Activated CD4-positive, alpha-beta memory T cell treated with anti-CD3 and anti-CD28 coated beads, Interleukin-2, amount 10 ng/mL, durations not matched to agents 7 days and 5 days (primary cell): ENCODE measurements at regions not wholly inside any gene's neighbourhood (a gene's known extent, or its start where the extent isn't known, plus 50 kb on each side); places are given as distances from the start of the nearest gene placed in this dataset.
"Not testable (repeated sequence)": the region's sequence is repeated elsewhere in the genome, so short reads cannot be mapped to it uniquely, and the experiment has no call there.

Source experiments
- CTCF ChIA-PET: fragments of 350-600 bp; sonication (Branson Sonifier 250); formaldehyde crosslinking; loops from one replicate; lab custom pipeline; 2021; ENCODE audit warnings: antibody characterized with exemption, inconsistent platforms; lab: Charles Lee
- POLR2A ChIA-PET: fragments of 350-600 bp; sonication (Branson Sonifier 250); formaldehyde crosslinking; loops from one replicate; lab custom pipeline; 2021; ENCODE audit warnings: antibody characterized with exemption; lab: Charles Lee
- DNase-seq: peaks from one replicate; pipeline ENCODE4 v3.0.0-alpha.2; 2020
- H3K27ac Mint-ChIP-seq: one replicate; pipeline ENCODE4 v1.8.0; 2021; ENCODE audit warnings: mild to moderate bottlenecking, mixed read lengths
- H3K27me3 Mint-ChIP-seq: one replicate; pipeline ENCODE4 v1.8.0; 2021; ENCODE audit warnings: mixed read lengths
- H3K36me3 Mint-ChIP-seq: one replicate; pipeline ENCODE4 v1.8.0; 2021; ENCODE audit warnings: low read depth, mixed read lengths
- H3K4me1 Mint-ChIP-seq: one replicate; pipeline ENCODE4 v1.8.0; 2021; ENCODE audit warnings: mixed read lengths
- H3K4me3 Mint-ChIP-seq: one replicate; pipeline ENCODE4 v1.8.0; 2021; ENCODE audit warnings: mild to moderate bottlenecking, mixed read lengths
- H3K9me3 Mint-ChIP-seq: one replicate; pipeline ENCODE4 v1.8.0; 2021; ENCODE audit warnings: mixed read lengths

- H3K4me3 Mint-ChIP-seq: no peak overlapping the region
- no peaks in the 10 kb centered on the region for H3K9me3 Mint-ChIP-seq
- no peak overlapping the region for H3K27ac Mint-ChIP-seq
- no peaks in the 10 kb centered on the region for H3K27me3 Mint-ChIP-seq
- ChIA-PET POLR2A (no interaction called here), CTCF (no interaction called here)
- DNase-seq: no peak
- H3K4me1 Mint-ChIP-seq: no peaks in the 10 kb centered on the region
- no peaks in the 10 kb centered on the region for H3K36me3 Mint-ChIP-seq
Observed at GRCh38 chr3:146382386-146382785, 87.0 kb downstream of the PLSCR2 start.

- DNase-seq: no peak
- Mint-ChIP-seq H3K27ac (no peak overlapping the region), H3K36me3 (no peaks in the 10 kb centered on the region), H3K27me3 (no peaks in the 10 kb centered on the region), H3K4me3 (no peak overlapping the region), H3K9me3 (no peaks in the 10 kb centered on the region), H3K4me1 (no peaks in the 10 kb centered on the region)
- ChIA-PET CTCF (no interaction called here), POLR2A (no interaction called here)
Observed at GRCh38 chr3:146380046-146380445, 89.3 kb downstream of the PLSCR2 start.

DNA sequence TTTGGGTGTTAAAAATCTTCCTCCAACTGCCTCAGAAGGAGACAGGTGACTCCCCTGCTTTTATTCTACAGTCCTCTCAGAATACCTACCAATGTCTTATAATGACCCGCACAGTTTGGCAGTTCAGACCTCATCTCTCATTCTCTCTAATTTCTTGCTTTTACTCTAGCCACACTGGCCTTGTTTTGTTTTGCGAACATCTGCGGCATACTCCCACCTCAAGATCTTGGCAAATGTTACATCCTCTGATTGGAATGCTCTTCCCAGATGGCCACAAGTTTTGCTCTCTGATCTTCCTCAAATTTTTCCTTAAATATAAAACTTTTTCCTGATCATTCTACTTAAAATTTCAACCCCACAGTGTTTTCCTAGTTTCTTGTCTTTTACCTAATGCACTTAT lies 94.1 kb downstream of the PLSCR2 start:
- no peaks in the 10 kb centered on the region for H3K27me3 Mint-ChIP-seq
- POLR2A ChIA-PET: no interaction called here
- H3K4me1 Mint-ChIP-seq: no peaks in the 10 kb centered on the region
- no peak for DNase-seq
- no peaks in the 10 kb centered on the region for H3K36me3 Mint-ChIP-seq
- H3K27ac Mint-ChIP-seq: no peak overlapping the region
- no peaks in the 10 kb centered on the region for H3K9me3 Mint-ChIP-seq
- no peak overlapping the region for H3K4me3 Mint-ChIP-seq
- CTCF ChIA-PET: no interaction called here

- no peaks in the 10 kb centered on the region for H3K36me3 Mint-ChIP-seq
- no peak for DNase-seq
- POLR2A ChIA-PET: no interaction called here
- H3K27me3 Mint-ChIP-seq: no peaks in the 10 kb centered on the region
- CTCF ChIA-PET: no interaction called here
- H3K4me1 Mint-ChIP-seq: no peaks in the 10 kb centered on the region
- no peak overlapping the region for H3K27ac Mint-ChIP-seq
- H3K4me3 Mint-ChIP-seq: no peak overlapping the region
- H3K9me3 Mint-ChIP-seq: no peaks in the 10 kb centered on the region
Observed at GRCh38 chr3:146374146-146374545, 95.2 kb downstream of the PLSCR2 start.

GRCh38 chr3:146371902-146372301 lies 97.5 kb downstream of the PLSCR2 start:
- POLR2A ChIA-PET: no interaction called here
- H3K4me1 Mint-ChIP-seq: no peaks in the 10 kb centered on the region
- no peak overlapping the region for H3K27ac Mint-ChIP-seq
- H3K4me3 Mint-ChIP-seq: no peak overlapping the region
- CTCF ChIA-PET: no interaction called here
- H3K27me3 Mint-ChIP-seq: no peaks in the 10 kb centered on the region
- DNase-seq: no peak
- no peaks in the 10 kb centered on the region for H3K9me3 Mint-ChIP-seq
- no peaks in the 10 kb centered on the region for H3K36me3 Mint-ChIP-seq

- POLR2A ChIA-PET: no interaction called here
- H3K27ac Mint-ChIP-seq: no peak overlapping the region
- no peak for DNase-seq
- no peaks in the 10 kb centered on the region for H3K4me1 Mint-ChIP-seq
- CTCF ChIA-PET: no interaction called here
- H3K27me3 Mint-ChIP-seq: no peaks in the 10 kb centered on the region
- no peaks in the 10 kb centered on the region for H3K9me3 Mint-ChIP-seq
- H3K36me3 Mint-ChIP-seq: no peaks in the 10 kb centered on the region
- H3K4me3 Mint-ChIP-seq: no peak overlapping the region
Observed at GRCh38 chr3:146368882-146369523, 100.4 kb downstream of the PLSCR2 start.

- H3K4me1 Mint-ChIP-seq: no peaks in the 10 kb centered on the region
- DNase-seq: no peak
- H3K4me3 Mint-ChIP-seq: no peak overlapping the region
- POLR2A ChIA-PET: no interaction called here
- H3K27ac Mint-ChIP-seq: no peak overlapping the region
- H3K36me3 Mint-ChIP-seq: no peaks in the 10 kb centered on the region
- H3K27me3 Mint-ChIP-seq: no peaks in the 10 kb centered on the region
- CTCF ChIA-PET: no interaction called here
- peaks cover 4% of the 10 kb centered on the region for H3K9me3 Mint-ChIP-seq
Observed at GRCh38 chr3:146359841-146360240, 108.9 kb upstream of the PLSCR4 start.

DNA sequence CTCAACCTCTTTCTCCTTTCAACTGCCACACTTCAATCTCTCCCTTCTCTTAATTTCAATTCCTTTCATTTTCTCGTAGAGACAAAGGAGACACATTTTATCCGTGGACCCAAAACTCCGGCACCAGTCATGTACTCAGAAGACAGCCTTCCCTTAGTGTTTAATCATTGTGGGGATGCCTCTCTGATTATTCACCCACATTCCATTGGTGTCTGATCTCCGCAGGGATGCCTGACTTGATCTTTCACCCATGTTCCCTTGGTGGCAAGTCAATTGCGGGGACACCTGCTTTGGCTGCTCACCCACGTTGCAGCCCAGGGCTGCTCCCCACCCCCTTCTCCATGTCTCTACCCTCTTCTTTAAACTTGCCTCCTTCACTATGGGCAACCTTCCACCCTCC lies 103.5 kb upstream of the PLSCR4 start:
- POLR2A ChIA-PET, CTCF ChIA-PET, H3K4me1 Mint-ChIP-seq, H3K27ac Mint-ChIP-seq, H3K9me3 Mint-ChIP-seq, H3K27me3 Mint-ChIP-seq, H3K36me3 Mint-ChIP-seq, H3K4me3 Mint-ChIP-seq, DNase-seq: not testable (repeated sequence)

- Mint-ChIP-seq H3K9me3 (no peaks in the 10 kb centered on the region), H3K27ac (no peak overlapping the region), H3K36me3 (no peaks in the 10 kb centered on the region), H3K4me3 (no peak overlapping the region), H3K4me1 (no peaks in the 10 kb centered on the region), H3K27me3 (no peaks in the 10 kb centered on the region)
- ChIA-PET CTCF (no interaction called here), POLR2A (no interaction called here)
- no peak for DNase-seq
Observed at GRCh38 chr3:146350852-146351251, 99.9 kb upstream of the PLSCR4 start.

GRCh38 chr3:146345900-146346299 lies 95.0 kb upstream of the PLSCR4 start:
- no peaks in the 10 kb centered on the region for H3K9me3 Mint-ChIP-seq
- POLR2A ChIA-PET: no interaction called here
- CTCF ChIA-PET: no interaction called here

DNA sequence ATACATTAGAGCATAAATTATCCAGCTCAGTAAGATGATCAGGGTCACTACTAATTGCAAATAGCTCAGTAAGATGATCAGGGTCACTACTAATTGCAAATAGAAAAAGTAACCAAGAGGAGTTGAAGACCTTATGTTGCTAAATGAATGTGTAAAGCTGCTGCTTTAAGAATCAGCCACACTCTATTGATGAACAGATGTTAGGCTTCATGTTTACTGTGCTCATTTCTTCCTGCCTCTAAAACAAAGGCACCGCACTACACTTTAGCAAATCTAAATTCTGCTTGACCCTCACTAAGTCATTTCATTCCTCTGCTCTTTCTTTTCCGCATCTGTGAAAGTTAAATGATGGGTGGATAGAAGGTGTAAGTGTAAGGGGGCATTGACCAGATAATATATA lies 92.6 kb upstream of the PLSCR4 start:
- H3K9me3 Mint-ChIP-seq: no peaks in the 10 kb centered on the region
- ChIA-PET CTCF (interaction anchor here (1.6 kb wide), 1 partner anchor 12 kb away, joined by 3 read pairs; no protein-coding TSS in a partner anchor), POLR2A (no interaction called here)

More at GRCh38 chr3:146345900-146346299, 95.0 kb upstream of the PLSCR4 start:
- Mint-ChIP-seq H3K36me3 (no peaks in the 10 kb centered on the region), H3K4me1 (no peaks in the 10 kb centered on the region), H3K27ac (no peak overlapping the region), H3K27me3 (no peaks in the 10 kb centered on the region), H3K4me3 (no peak overlapping the region)
- DNase-seq: no peak

GRCh38 chr3:146342989-146343388 lies 92.1 kb upstream of the PLSCR4 start:
- ChIA-PET POLR2A (no interaction called here), CTCF (no interaction called here)
- H3K27ac Mint-ChIP-seq: no peak overlapping the region
- H3K9me3 Mint-ChIP-seq: no peaks in the 10 kb centered on the region
- no peak for DNase-seq
- H3K4me3 Mint-ChIP-seq: no peak overlapping the region
- no peaks in the 10 kb centered on the region for H3K36me3 Mint-ChIP-seq
- no peaks in the 10 kb centered on the region for H3K27me3 Mint-ChIP-seq
- no peaks in the 10 kb centered on the region for H3K4me1 Mint-ChIP-seq

More for the DNA sequence above, 92.6 kb upstream of the PLSCR4 start:
- Mint-ChIP-seq H3K27me3 (no peaks in the 10 kb centered on the region), H3K4me1 (no peaks in the 10 kb centered on the region), H3K4me3 (no peak overlapping the region), H3K36me3 (no peaks in the 10 kb centered on the region), H3K27ac (no peak overlapping the region)
- no peak for DNase-seq

- no peak overlapping the region for H3K4me3 Mint-ChIP-seq
- POLR2A ChIA-PET: no interaction called here
- DNase-seq: no peak
- H3K36me3 Mint-ChIP-seq: no peaks in the 10 kb centered on the region
- H3K27ac Mint-ChIP-seq: no peak overlapping the region
- no peaks in the 10 kb centered on the region for H3K4me1 Mint-ChIP-seq
- H3K27me3 Mint-ChIP-seq: no peaks in the 10 kb centered on the region
- CTCF ChIA-PET: no interaction called here
- H3K9me3 Mint-ChIP-seq: no peaks in the 10 kb centered on the region
Observed at GRCh38 chr3:146339349-146339748, 88.4 kb upstream of the PLSCR4 start.

GRCh38 chr3:146337991-146338390 lies 87.1 kb upstream of the PLSCR4 start:
- Mint-ChIP-seq H3K9me3 (no peaks in the 10 kb centered on the region), H3K27ac (no peak overlapping the region), H3K27me3 (no peaks in the 10 kb centered on the region), H3K4me1 (no peaks in the 10 kb centered on the region), H3K36me3 (no peaks in the 10 kb centered on the region), H3K4me3 (no peak overlapping the region)
- ChIA-PET CTCF (no interaction called here), POLR2A (no interaction called here)
- DNase-seq: no peak
